Stimulated activated CD4-positive, alpha-beta T cell treated with anti-CD3 and anti-CD28 coated beads, Interleukin-1b, Interleukin-23, amount 100 ng/mL, for 24 hours (primary cell): ENCODE measurements at regions not wholly inside any gene's neighbourhood (a gene's known extent, or its start where the extent isn't known, plus 50 kb on each side); places are given as distances from the start of the nearest gene placed in this dataset.
"Not testable (repeated sequence)": the region's sequence is repeated elsewhere in the genome, so short reads cannot be mapped to it uniquely, and the experiment has no call there.

Experiments used
- DNase-seq, 4 experiments: peaks; one replicate each; pipeline ENCODE4 v3.0.0-alpha.2; 2020; ENCODE audit warnings: low read depth in 4 of 4, low spot score in 1 of 4

- peak; percentile 10 to 57 (median 38) for DNase-seq
Measured at GRCh38 chr22:22060200-22061084, 77.9 kb upstream of the TOP3B start.

DNA sequence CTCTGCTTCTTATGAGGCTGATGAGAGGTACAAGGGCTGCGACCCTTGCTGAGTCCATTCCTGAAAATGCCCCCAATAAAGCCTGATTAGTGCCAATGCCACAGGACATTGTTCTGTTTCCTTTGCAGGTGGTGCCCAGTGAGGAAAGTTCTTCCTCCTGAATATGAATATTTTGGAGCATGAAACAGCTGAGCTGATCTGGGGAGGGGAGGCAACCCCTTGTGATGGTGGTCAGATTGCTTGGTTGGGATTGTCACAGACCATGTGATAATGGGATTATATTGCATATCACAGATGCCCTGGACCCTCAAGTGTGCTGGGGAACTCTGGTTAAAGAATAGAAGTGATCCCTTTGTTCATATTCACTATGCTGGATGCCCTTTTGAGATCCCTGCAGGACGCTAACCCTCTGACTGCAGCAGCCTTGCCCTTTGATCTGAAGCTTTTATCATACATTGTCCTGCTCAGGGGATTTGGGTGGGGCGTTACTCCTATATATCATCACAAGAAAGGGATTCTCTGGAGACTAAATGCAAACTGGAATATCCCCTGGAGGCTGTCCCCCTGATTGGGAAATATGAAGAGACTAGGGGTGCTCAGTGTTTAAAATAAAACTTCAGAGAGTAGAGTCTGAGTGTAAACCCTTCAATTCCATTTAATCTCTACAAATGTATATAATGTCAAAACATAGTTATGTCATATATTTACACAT is 76.9 kb upstream of the TOP3B start:
- DNase-seq, result no peak

DNA sequence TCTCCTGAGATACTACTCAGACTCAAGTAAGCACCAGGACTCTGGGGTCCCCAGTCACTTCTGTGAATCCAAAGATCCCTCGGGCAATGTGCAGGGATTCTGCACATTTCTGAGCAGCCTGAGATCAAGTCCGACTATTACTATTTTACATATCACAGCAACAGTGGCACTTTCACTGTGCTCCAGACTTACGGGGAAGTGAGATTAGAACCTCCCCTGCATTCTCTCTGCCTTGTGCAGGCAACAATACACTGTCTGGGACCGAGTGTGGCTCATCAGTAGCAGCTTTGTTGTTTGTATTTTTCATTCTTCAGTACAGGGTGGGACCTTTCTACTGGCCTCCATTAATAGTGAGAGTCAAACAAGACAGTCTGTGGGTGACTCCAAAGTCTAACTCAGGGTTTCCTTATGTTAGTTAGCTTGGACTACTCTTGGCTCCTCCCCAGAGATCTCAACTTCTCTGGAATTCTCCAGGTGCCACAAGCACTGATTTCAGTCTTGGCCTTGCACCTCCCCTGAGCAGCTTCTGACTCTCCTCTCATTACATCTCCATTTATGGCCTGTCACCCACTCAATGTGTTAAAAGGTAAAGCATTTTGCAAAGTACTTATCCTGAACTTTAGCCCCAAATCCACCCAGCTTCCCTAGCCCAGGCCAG is 76.2 kb upstream of the TOP3B start:
- DNase-seq, result no peak

- DNase-seq, result no peak
Measured at GRCh38 chr22:22057617-22058378, 75.2 kb upstream of the TOP3B start.

DNA sequence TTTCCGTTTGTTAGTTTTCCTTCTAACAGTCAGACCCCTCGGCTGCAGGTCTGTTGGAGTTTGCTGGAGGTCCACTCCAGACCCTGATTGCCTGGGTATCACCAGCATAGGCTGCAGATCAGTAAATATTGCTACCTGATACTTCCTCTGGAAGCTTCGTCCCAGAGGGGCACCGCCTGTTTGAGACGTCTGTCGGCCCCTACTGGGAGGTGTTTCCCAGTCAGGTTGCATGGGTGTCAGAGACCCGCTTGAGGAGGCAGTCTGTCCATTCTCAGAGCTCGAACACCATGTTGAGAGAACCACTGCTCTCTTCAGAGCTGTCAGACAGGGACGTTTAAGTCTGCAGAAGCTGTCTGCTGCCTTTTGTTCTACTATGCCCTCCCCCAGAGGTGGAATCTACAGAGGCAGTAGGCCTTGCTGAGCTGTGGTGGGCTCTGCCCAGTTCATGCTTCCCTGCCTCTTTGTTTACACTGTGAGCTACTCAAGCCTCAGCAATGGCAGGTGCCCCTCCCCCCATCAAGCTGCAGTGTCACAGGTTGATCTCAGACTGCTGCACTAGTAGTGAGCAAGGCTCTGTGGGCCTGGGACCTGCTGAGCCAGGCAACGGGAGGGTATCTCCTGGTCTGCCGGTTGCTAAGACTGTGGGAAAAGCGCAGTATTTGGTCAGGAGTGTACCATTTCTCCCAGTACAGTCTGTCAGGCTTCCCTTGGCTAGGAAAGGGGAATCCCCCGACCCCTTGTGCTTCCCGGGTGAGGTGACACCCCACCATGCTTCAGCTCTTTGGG is 74.4 kb upstream of the TOP3B start:
- DNase-seq, result not testable (repeated sequence)

DNA sequence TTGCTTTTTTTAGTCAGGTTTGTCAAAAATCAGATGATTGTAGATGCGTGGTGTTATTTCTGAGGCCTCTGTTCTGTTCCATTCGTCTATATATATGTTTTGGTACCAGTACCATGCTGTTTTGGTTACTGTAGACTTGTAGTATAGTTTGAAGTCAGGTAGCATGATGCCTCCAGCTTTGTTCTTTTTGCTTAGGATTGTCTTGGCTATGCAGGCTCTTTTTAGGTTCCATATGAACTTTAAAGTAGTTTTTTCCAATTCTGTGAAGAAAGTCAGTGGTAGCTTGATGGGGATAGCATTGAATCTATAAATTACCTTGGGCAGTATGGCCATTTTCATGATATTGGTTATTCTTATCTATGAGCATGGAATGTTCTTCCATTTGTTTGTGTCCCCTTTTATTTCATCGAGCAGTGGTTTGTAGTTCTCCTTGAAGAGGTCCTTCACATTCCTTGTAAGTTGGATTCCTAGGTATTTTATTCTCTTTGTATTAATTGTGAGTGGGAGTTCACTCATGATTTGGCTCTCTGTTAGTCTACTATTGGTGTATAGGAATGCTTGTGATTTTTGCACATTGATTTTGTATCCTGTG is 70.1 kb upstream of the TOP3B start:
- not testable (repeated sequence) for DNase-seq

DNA sequence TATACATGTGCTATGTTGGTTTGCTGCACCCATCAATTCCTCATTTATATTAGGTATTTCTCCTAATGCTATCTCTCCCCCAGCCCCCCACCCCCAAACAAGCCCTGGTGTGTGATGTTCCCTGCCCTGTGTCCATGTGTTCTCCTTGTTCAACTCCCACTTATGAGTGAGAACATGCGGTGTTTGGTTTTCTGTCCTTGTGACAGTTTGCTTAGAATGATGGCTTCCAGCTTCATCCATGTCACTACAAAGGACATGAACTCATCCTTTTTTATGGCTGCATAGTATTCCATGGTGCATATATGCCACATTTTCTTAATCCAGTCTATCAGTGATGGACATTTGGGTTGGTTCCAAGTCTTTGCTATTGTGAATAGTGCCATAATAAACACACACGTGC is 68.4 kb upstream of the TOP3B start:
- not testable (repeated sequence) for DNase-seq

- no peak for DNase-seq
Measured at GRCh38 chr22:22050141-22050775, 67.7 kb upstream of the TOP3B start.

GRCh38 chr22:22049684-22050083 is 67.1 kb upstream of the TOP3B start:
- no peak for DNase-seq

GRCh38 chr22:22048981-22049531 is 66.5 kb upstream of the TOP3B start:
- no peak for DNase-seq

DNA sequence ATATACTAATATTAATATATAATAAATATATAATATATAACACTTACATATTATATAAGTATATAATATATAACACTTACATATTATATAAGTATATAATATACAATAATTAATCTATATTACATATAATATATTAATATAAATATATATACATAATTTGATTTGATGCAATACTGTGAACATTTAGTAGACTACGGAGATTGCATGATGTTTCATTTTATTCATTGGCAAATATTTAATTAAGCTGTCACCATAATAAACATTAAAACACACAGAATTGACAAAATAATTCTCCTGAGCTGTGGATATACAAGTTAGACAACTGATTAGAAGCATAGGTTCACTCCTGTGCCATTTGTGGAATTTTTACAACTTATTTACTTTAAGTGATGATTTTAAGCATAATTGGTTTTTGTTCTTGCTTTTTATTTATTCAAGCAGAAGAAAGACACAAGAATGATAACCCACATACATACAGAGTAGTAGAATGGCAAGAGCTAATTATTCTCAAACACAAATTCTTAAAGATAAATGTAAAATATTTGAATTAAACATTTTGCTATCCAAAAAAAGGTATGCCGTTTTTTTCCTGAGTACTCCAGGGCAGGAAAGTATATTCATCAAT is 65.8 kb upstream of the TOP3B start:
- no peak for DNase-seq

DNA sequence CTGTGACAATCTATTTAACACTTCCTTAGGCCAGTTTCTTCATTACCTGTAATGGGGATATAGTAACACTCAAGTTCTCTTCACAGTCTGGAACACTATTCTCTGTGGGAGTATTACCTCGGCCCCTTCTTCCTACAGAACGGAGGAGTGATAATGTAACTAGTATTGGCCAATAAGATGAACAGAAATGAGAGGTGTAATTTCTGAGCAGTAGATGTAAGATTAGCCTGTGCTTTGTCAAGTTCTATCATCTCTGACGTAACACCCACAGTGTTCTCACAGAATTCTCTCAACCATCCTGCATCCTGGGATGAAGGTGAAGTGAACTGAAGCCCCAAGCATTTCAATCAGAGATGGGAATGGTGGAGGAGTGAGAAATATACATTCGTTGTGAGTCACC is 65.2 kb upstream of the TOP3B start:
- no peak for DNase-seq

- DNase-seq, result no peak
Measured at GRCh38 chr22:22047266-22047665, 64.7 kb upstream of the TOP3B start.

GRCh38 chr22:22046370-22046769 is 63.8 kb upstream of the TOP3B start:
- no peak for DNase-seq

- no peak for DNase-seq
Measured at GRCh38 chr22:22045571-22046335, 63.2 kb upstream of the TOP3B start.

DNA sequence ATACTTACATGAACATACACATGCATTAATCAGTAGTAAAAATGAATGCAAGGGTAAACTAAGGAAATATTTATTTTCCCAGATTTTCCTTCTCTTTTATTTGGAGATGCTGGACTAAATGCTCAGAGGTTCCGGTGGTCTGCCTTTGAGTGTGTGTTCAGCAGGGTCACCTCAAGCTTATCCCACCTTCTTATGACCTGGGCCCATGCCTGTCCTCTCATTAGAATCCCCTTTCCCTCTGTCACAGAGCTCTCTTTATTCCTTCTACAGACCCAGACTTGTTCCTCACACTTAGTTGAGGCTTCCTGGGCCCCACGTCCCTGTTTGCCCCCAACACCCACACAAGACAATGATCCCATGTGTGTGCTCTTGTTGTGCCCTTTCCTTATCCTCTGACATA is 61.6 kb upstream of the TOP3B start:
- DNase-seq, result no peak

- no peak for DNase-seq
Measured at GRCh38 chr22:22043296-22044078, 60.9 kb upstream of the TOP3B start.
